Upper lobe of left lung (tissue), 4 donors: ENCODE measurements at regions not wholly inside any gene's neighbourhood (a gene's known extent, or its start where the extent isn't known, plus 50 kb on each side); places are given as distances from the start of the nearest gene placed in this dataset.

Experiments
- EP300 ChIP-seq, 4 donors: sonication (generic); formaldehyde crosslinking; IDR thresholded peaks; one replicate each; pipeline ENCODE4 v1.5.1; 2017; ENCODE audit warnings: antibody characterized with exemption in 4 of 4, control low read depth in 2 of 4
- POLR2A ChIP-seq, 4 donors: fragments of 450-650 bp; IDR thresholded peaks; one replicate each; pipeline ENCODE4 v1.5.1; 2016 to 2017; ENCODE audit warnings: antibody characterized with exemption in 4 of 4, mild to moderate bottlenecking in 2 of 4
- POLR2AphosphoS5 ChIP-seq, 2 donors: sonication (generic); formaldehyde crosslinking; IDR thresholded peaks; one replicate each; pipeline ENCODE4 v1.5.1; 2017; ENCODE audit warnings: antibody characterized with exemption in 2 of 2
- TF ChIP-seq, protein P1 (sequence below), 6 experiments: fragments of 450-650 bp in 4 of 6; fragments of 200-600 bp in 2 of 6; sonication (generic) in 2 of 6; IDR thresholded peaks; one replicate each; pipeline ENCODE4 v1.5.1; 2016 to 2019; ENCODE audit warnings: antibody characterized with exemption in 6 of 6

DNA sequence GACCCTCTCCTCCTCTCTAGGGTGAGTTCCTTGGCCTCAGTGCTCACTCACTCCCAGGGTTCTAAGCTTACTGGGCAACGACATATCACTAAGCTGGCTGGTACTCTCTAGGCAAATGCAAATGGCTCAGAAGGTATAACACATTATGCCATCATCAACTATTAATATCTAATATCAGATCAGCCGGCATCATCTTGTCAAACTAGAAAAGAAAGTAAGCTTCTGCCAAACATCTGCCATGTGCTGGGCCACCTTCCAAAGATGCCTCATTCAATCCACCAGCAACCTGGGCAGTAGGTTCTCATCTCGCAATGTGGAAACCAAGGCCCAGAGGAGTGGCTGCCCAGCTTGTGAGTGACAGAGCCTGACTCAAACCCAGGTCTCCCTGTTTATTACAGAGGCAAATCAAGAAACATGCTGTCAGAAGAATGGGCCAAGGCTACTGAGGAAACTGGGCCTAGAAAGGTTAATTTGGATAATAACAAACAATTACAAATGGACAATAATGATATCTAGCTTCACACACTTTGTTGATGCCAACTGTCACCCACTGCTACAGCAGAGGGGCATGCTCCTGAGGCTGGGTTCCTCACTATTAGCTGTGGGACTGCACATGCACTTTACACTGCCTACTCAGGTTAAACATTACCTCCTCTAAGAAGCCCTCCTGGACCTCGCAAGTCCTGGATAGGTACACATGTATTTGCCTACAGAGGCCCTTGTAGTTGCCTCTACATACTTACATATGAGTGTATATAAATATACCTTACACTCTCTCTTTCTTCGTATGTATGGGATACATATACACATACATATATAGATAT lies 183.3 kb upstream of the JUN start:
- TF ChIP-seq, protein P1, sequence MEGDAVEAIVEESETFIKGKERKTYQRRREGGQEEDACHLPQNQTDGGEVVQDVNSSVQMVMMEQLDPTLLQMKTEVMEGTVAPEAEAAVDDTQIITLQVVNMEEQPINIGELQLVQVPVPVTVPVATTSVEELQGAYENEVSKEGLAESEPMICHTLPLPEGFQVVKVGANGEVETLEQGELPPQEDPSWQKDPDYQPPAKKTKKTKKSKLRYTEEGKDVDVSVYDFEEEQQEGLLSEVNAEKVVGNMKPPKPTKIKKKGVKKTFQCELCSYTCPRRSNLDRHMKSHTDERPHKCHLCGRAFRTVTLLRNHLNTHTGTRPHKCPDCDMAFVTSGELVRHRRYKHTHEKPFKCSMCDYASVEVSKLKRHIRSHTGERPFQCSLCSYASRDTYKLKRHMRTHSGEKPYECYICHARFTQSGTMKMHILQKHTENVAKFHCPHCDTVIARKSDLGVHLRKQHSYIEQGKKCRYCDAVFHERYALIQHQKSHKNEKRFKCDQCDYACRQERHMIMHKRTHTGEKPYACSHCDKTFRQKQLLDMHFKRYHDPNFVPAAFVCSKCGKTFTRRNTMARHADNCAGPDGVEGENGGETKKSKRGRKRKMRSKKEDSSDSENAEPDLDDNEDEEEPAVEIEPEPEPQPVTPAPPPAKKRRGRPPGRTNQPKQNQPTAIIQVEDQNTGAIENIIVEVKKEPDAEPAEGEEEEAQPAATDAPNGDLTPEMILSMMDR (IDR thresholded peaks at IDR 0.05), result no peak
- no peak for TF ChIP-seq POLR2A (IDR thresholded peaks at IDR 0.05)
- TF ChIP-seq POLR2AphosphoS5 (IDR thresholded peaks at IDR 0.05), result no peak
- no peak for TF ChIP-seq EP300 (IDR thresholded peaks at IDR 0.05)
